DMS114 treated with DMSO at 0.1 percent for 48 hours (cell line): ENCODE measurements at regions not wholly inside any gene's neighbourhood (a gene's known extent, or its start where the extent isn't known, plus 50 kb on each side); places are given as distances from the start of the nearest gene placed in this dataset.
A peak's percentile ranks its signal among the peaks of the same experiment; 100 is the strongest.

Source experiments
- DNase-seq: peaks from one replicate; lab custom pipeline; 2025; ENCODE audit not compliant: unreplicated experiment; lab: John Stamatoyannopoulos, UW

GRCh38 chr9:86458191-86458855 is 104.1 kb upstream of the TUT7 start:
- no peak for DNase-seq

- no peak for DNase-seq
Observed at GRCh38 chr9:86456416-86456815, 102.2 kb upstream of the TUT7 start.

- no peak for DNase-seq
Observed at GRCh38 chr9:86454701-86455615, 100.7 kb upstream of the TUT7 start.

- DNase-seq: no peak
Observed at GRCh38 chr9:86452201-86452828, 98.1 kb upstream of the TUT7 start.

- no peak for DNase-seq
Observed at GRCh38 chr9:86449246-86449645, 95.0 kb upstream of the TUT7 start.

- no peak for DNase-seq
Observed at GRCh38 chr9:86445671-86446070, 91.5 kb upstream of the TUT7 start.

- no peak for DNase-seq
Observed at GRCh38 chr9:86443992-86444391, 89.8 kb upstream of the TUT7 start.

GRCh38 chr9:86434039-86434726 is 80.0 kb upstream of the TUT7 start:
- peak; percentile 53 for DNase-seq

- DNase-seq: no peak
Observed at GRCh38 chr9:86424251-86424891, 70.2 kb upstream of the TUT7 start.

- peak; percentile 19 for DNase-seq
Observed at GRCh38 chr9:86413971-86414880, 60.0 kb upstream of the TUT7 start.

- DNase-seq: no peak
Observed at GRCh38 chr9:86410281-86410680, 56.1 kb upstream of the TUT7 start.

GRCh38 chr9:86408121-86408520 is 53.9 kb upstream of the TUT7 start:
- DNase-seq: no peak

- DNase-seq: no peak
Observed at GRCh38 chr9:86407022-86407421, 52.8 kb upstream of the TUT7 start.

GRCh38 chr9:86406366-86406765 is 52.2 kb upstream of the TUT7 start:
- DNase-seq: no peak

GRCh38 chr9:86405926-86406325 is 51.7 kb upstream of the TUT7 start:
- no peak for DNase-seq

GRCh38 chr9:86405086-86405491 is 50.9 kb upstream of the TUT7 start:
- no peak for DNase-seq
